Sigmoid colon (tissue), 4 donors: ENCODE measurements at regions not wholly inside any gene's neighbourhood (a gene's known extent, or its start where the extent isn't known, plus 50 kb on each side); places are given as distances from the start of the nearest gene placed in this dataset.

Experiments used
- CTCF ChIP-seq, 4 experiments: fragments of 450-650 bp in 3 of 4; fragments of 200-600 bp in 1 of 4; IDR thresholded peaks; one replicate each; pipeline ENCODE4 v1.5.1; 2016 to 2019; ENCODE audit warnings: antibody characterized with exemption in 4 of 4, mild to moderate bottlenecking in 3 of 4, moderate library complexity in 2 of 4
- POLR2A ChIP-seq, 2 donors: fragments of 450-650 bp; IDR thresholded peaks; one replicate each; pipeline ENCODE4 v1.6.1; 2016; ENCODE audit warnings: antibody characterized with exemption in 2 of 2, mild to moderate bottlenecking in 2 of 2, moderate library complexity in 2 of 2
- POLR2AphosphoS5 ChIP-seq, 4 donors: sonication (generic); formaldehyde crosslinking; IDR thresholded peaks; one replicate each; pipeline ENCODE4 v1.6.1; 2017; ENCODE audit warnings: antibody characterized with exemption in 4 of 4

- TF ChIP-seq POLR2A (IDR thresholded peaks at IDR 0.05) = no peak
- no peak for TF ChIP-seq CTCF (IDR thresholded peaks at IDR 0.05)
- TF ChIP-seq POLR2AphosphoS5 (IDR thresholded peaks at IDR 0.05) = no peak
These were observed 143.0 kb upstream of the CPNE8 start for GRCh38 chr12:39048395-39048794.
